SK-N-SH (cell line): ENCODE measurements at regions not wholly inside any gene's neighbourhood (a gene's known extent, or its start where the extent isn't known, plus 50 kb on each side); places are given as distances from the start of the nearest gene placed in this dataset.

Experiments used
- CTCF ChIA-PET: fragments of 300-600, 350-600 bp; formaldehyde crosslinking; extraction: SDS; loops from one replicate; lab custom pipeline; 2021; lab: Yijun Ruan, JAX
- POLR2A ChIA-PET: fragments of 350-600 bp; sonication (Branson Sonifier 250); formaldehyde crosslinking; extraction: SDS; loops from one replicate; lab custom pipeline; 2020; ENCODE audit warnings: antibody characterized with exemption, inconsistent platforms; lab: Yijun Ruan, JAX
- DNase-seq: peaks from one replicate; pipeline ENCODE4 v3.0.0; 2012
- H2AFZ ChIP-seq: fragments of 200-600 bp; sonication (generic); 2 replicates; pipeline ENCODE4 v1.8.1; 2016; ENCODE audit warnings: antibody characterized with exemption, mild to moderate bottlenecking, low read depth
- H3F3A ChIP-seq: fragments of 200-600 bp; sonication (generic); replicated peaks from 2 replicates; pipeline ENCODE3; 2016; ENCODE audit warnings: antibody characterized with exemption, mild to moderate bottlenecking; ENCODE audit not compliant: insufficient read depth
- H3K27ac ChIP-seq, 2 experiments: fragments of 200-500 bp in 1 of 2; fragments of 200-600 bp in 1 of 2; sonication (Bioruptor generic) in 1 of 2; sonication (generic), shearing (Covaris generic) in 1 of 2; 2 replicates each; pipeline versions ENCODE4 v1.5.1 to v1.6.1; 2014 to 2016; ENCODE audit warnings: low read depth in 2 of 2, inconsistent platforms in 1 of 2, low read length in 1 of 2, mild to moderate bottlenecking in 1 of 2, mixed read lengths in 1 of 2
- H3K27me3 ChIP-seq: fragments of 200-600 bp; sonication (generic), shearing (Covaris generic); 2 replicates; pipeline ENCODE4 v1.6.1; 2016; ENCODE audit warnings: mixed run types; ENCODE audit not compliant: insufficient read depth
- H3K36me3 ChIP-seq, 2 experiments: fragments of 200-500 bp in 1 of 2; fragments of 200-600 bp in 1 of 2; sonication (Bioruptor generic) in 1 of 2; sonication (generic) in 1 of 2; replicated peaks in 1 of 2; 2 replicates each; pipeline versions ENCODE3 to v1.5.1; 2014 to 2016; ENCODE audit warnings: low read length in 1 of 2, mild to moderate bottlenecking in 1 of 2; ENCODE audit not compliant: insufficient read depth in 2 of 2, control insufficient read depth in 1 of 2
- H3K4me1 ChIP-seq, 2 experiments: fragments of 200-500 bp in 1 of 2; fragments of 200-600 bp in 1 of 2; sonication (Bioruptor generic) in 1 of 2; sonication (generic), shearing (Covaris generic) in 1 of 2; 2 replicates each; pipeline versions ENCODE4 v1.5.1 to v1.6.1; 2014 to 2016; ENCODE audit warnings: low read depth in 1 of 2, low read length in 1 of 2, mixed run types in 1 of 2; ENCODE audit not compliant: insufficient read depth in 2 of 2, control insufficient read depth in 1 of 2
- H3K4me2 ChIP-seq: fragments of 200-600 bp; sonication (generic), shearing (Covaris generic); 2 replicates; pipeline ENCODE4 v1.6.1; 2017; ENCODE audit warnings: mixed run types
- H3K4me3 ChIP-seq, 2 experiments: fragments of 200-500 bp in 1 of 2; fragments of 200-600 bp in 1 of 2; sonication (Bioruptor generic) in 1 of 2; sonication (generic), shearing (Covaris generic) in 1 of 2; 2 replicates each; pipeline versions ENCODE4 v1.5.1 to v1.8.1; 2014 to 2016; ENCODE audit warnings: low read depth in 2 of 2, inconsistent platforms in 1 of 2, low read length in 1 of 2, mild to moderate bottlenecking in 1 of 2, mixed read lengths in 1 of 2, moderate library complexity in 1 of 2
- H3K79me2 ChIP-seq: fragments of 200-600 bp; sonication (generic); 2 replicates; pipeline ENCODE4 v1.8.1; 2017; ENCODE audit warnings: mild to moderate bottlenecking; ENCODE audit not compliant: insufficient read depth
- H3K9ac ChIP-seq: fragments of 200-600 bp; sonication (generic); 2 replicates; pipeline ENCODE4 v1.6.1; 2017; ENCODE audit warnings: mixed run types
- H3K9me2 ChIP-seq: fragments of 200-600 bp; sonication (generic); 2 replicates; pipeline ENCODE4 v1.6.1; 2017; ENCODE audit warnings: mixed run types
- H3K9me3 ChIP-seq: fragments of 200-600 bp; sonication (generic); 2 replicates; pipeline ENCODE4 v1.6.1; 2017; ENCODE audit warnings: mixed run types, mild to moderate bottlenecking, moderate library complexity
- H4K20me1 ChIP-seq: fragments of 200-600 bp; sonication (generic); 2 replicates; pipeline ENCODE4 v1.6.1; 2017; ENCODE audit warnings: mild to moderate bottlenecking, mixed run types; ENCODE audit not compliant: insufficient read depth
- CHD2 ChIP-seq: fragments of 150-350 bp; IDR thresholded peaks from 2 replicates; pipeline ENCODE4 v1.6.1; 2018; ENCODE audit warnings: low read length; ENCODE audit not compliant: partially characterized antibody
- CTCF ChIP-seq: fragments of 200-600 bp; sonication (generic); IDR thresholded peaks from 2 replicates; pipeline ENCODE4 v1.6.1; 2017; ENCODE audit warnings: antibody characterized with exemption, mild to moderate bottlenecking, moderate library complexity
- ELF1 ChIP-seq: IDR thresholded peaks from 2 replicates; pipeline ENCODE4 v1.4.0; 2012
- EP300 ChIP-seq, 2 experiments: IDR thresholded peaks; 2 replicates each; pipeline versions ENCODE4 v1.4.0 to v1.6.1; 2012; ENCODE audit warnings: borderline replicate concordance in 1 of 2, low read depth in 1 of 2, low read length in 1 of 2
- EZH2phosphoT487 ChIP-seq: fragments of 200-600 bp; sonication (generic); IDR thresholded peaks from 2 replicates; pipeline ENCODE4 v1.6.1; 2017; ENCODE audit warnings: low read depth, mixed run types, mild to moderate bottlenecking, antibody characterized with exemption, moderate library complexity, borderline replicate concordance
- GABPA ChIP-seq: IDR thresholded peaks from 2 replicates; pipeline ENCODE4 v1.4.0; 2012; ENCODE audit warnings: low read depth, mild to moderate bottlenecking
- GATA2 ChIP-seq: sonication (generic); formaldehyde crosslinking; IDR thresholded peaks from 2 replicates; pipeline ENCODE4 v1.5.0; 2020; ENCODE audit warnings: mild to moderate bottlenecking, missing genetic modification reagents
- JUND ChIP-seq: IDR thresholded peaks from 2 replicates; pipeline ENCODE4 v1.4.0; 2012
- MXI1 ChIP-seq: IDR thresholded peaks from 2 replicates; pipeline ENCODE4 v1.6.1; 2012; ENCODE audit warnings: mild to moderate bottlenecking, low read depth, low read length, improper control_type of control experiment
- NFIC ChIP-seq: IDR thresholded peaks from 2 replicates; pipeline ENCODE4 v1.4.0; 2012; ENCODE audit warnings: borderline replicate concordance
- PBX3 ChIP-seq: IDR thresholded peaks from 2 replicates; pipeline ENCODE4; 2012
- RCOR1 ChIP-seq: fragments of 150-350 bp; IDR thresholded peaks from 2 replicates; pipeline ENCODE4 v1.6.1; 2017; ENCODE audit warnings: antibody characterized with exemption, low read length
- RFX5 ChIP-seq: IDR thresholded peaks from 2 replicates; pipeline ENCODE4 v1.6.1; 2012; ENCODE audit warnings: mild to moderate bottlenecking, improper control_type of control experiment, low read length
- TAF1 ChIP-seq: IDR thresholded peaks from 2 replicates; pipeline ENCODE4 v1.6.1; 2012; ENCODE audit warnings: low read depth, mild to moderate bottlenecking, low read length, moderate library complexity, borderline replicate concordance
- YY1 ChIP-seq: IDR thresholded peaks from 2 replicates; pipeline ENCODE4 v1.4.0; 2012; ENCODE audit warnings: low read depth, mild to moderate bottlenecking
- WGBS: methylation state at CpG from one replicate; pipeline ENCODE4 v1.1.6; 2017; ENCODE audit warnings: low lambda C conversion rate; 5-methylcytosine and 5-hydroxymethylcytosine counted together
- TF ChIP-seq, protein P1 (sequence below): fragments of 150-350 bp; IDR thresholded peaks from 2 replicates; pipeline ENCODE4 v1.6.1; 2016; ENCODE audit warnings: mild to moderate bottlenecking, low read depth, low read length

DNA sequence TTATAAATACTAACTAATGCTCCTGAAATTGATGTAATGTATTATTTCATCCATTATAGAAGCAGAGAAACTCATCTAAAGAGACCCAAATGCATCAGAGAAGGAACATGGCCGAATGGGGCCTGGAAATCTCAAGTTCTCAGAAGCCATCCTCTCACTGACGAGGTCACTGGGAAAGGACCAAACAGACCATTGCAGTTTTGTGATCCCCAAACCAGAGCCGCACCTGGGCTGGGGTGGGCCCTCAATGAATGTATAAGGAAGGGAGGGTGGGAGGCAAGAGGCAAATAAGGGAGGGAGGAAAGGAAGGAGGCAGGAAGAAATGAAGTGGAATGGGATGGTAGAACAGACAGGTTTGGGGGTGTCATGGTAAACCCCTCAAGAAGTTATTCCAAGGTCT lies 245.3 kb upstream of the ID2 start:
- H3K9me2 ChIP-seq, result no peaks in the 10 kb centered on the region
- 71% methylated on average over 3 of the region's 3 CpGs for WGBS
- H3K4me3 ChIP-seq, result no peak overlapping the region
- no peaks in the 10 kb centered on the region for H3K79me2 ChIP-seq
- H3K9ac ChIP-seq, result no peak overlapping the region
- TF ChIP-seq JUND (no peak), PBX3 (no peak), EZH2phosphoT487 (no peak), YY1 (no peak), RCOR1 (no peak)
- peaks cover 0 to 4% of the 10 kb centered on the region in 2 experiments; a peak in 1 of 4 replicates for H3K4me1 ChIP-seq
- ChIA-PET CTCF (no interaction called here), POLR2A (no interaction called here)
- no peak overlapping the region for H3K4me2 ChIP-seq
- no peaks in the 10 kb centered on the region for H3K27me3 ChIP-seq
- H2AFZ ChIP-seq, result no peak overlapping the region
- H3F3A ChIP-seq, result no peaks in the 10 kb centered on the region
- H3K27ac ChIP-seq, result no peak overlapping the region
- H4K20me1 ChIP-seq, result no peaks in the 10 kb centered on the region
- no peaks in the 10 kb centered on the region for H3K36me3 ChIP-seq
- no peak for DNase-seq
- no peaks in the 10 kb centered on the region for H3K9me3 ChIP-seq

DNA sequence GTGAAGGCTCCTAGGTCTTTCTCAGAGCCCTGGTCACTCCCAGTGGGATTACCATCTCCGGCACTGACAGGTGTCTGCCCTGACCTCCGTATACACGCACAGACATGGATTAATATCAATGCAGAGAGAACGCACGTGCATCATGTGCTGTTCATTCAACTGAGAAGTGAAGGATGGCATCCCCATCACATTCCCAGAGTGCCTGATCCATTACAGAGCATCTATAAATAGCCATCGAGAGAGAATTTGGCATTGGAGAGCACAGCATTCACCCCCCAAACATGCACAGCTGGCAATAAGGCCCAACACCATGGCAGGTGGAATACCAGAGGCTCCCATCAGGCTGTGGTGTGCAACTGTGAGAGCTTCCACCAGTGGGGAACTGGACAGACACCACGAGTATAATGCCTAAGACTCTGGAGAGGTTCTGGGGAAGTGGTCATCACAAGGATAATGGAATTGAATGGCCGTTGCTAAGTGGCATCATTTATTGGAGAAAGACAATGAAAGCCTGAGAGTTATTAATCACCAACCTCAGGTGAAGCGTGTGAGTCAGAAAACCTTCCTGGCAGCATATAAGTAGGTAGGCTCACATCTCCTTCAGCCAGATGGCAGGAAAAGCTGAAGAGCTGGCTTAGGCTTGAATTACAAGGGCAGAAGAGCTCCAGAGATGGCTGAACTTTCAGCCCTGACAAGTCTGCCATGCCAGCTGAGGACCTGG lies 244.5 kb upstream of the ID2 start:
- no peaks in the 10 kb centered on the region for H3K36me3 ChIP-seq
- no peak overlapping the region for H2AFZ ChIP-seq
- H3K4me3 ChIP-seq, result no peak overlapping the region
- H4K20me1 ChIP-seq, result no peaks in the 10 kb centered on the region
- H3K4me1 ChIP-seq, result peaks cover 0 to 4% of the 10 kb centered on the region in 2 experiments; a peak in 1 of 4 replicates
- ChIA-PET POLR2A (no interaction called here), CTCF (no interaction called here)
- no peaks in the 10 kb centered on the region for H3K27me3 ChIP-seq
- H3K79me2 ChIP-seq, result no peaks in the 10 kb centered on the region
- WGBS, result 75% methylated on average over 9 of the region's 9 CpGs
- no peak for DNase-seq
- no peaks in the 10 kb centered on the region for H3K9me2 ChIP-seq
- no peak overlapping the region for H3K27ac ChIP-seq
- no peak for TF ChIP-seq CHD2
- no peak for TF ChIP-seq RFX5
- TF ChIP-seq JUND, result no peak
- no peak for TF ChIP-seq CTCF
- TF ChIP-seq, protein P1, sequence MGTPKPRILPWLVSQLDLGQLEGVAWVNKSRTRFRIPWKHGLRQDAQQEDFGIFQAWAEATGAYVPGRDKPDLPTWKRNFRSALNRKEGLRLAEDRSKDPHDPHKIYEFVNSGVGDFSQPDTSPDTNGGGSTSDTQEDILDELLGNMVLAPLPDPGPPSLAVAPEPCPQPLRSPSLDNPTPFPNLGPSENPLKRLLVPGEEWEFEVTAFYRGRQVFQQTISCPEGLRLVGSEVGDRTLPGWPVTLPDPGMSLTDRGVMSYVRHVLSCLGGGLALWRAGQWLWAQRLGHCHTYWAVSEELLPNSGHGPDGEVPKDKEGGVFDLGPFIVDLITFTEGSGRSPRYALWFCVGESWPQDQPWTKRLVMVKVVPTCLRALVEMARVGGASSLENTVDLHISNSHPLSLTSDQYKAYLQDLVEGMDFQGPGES, result no peak
- TF ChIP-seq TAF1, result no peak
- no peak for TF ChIP-seq ELF1
- no peak for TF ChIP-seq EP300 (IDR thresholded peaks at IDR 0.05; ENCODE audit: borderline replicate concordance in 1 of 2, low read depth in 1 of 2, low read length in 1 of 2)
- no peak for TF ChIP-seq GATA2 (CRISPR knock-in tag)
- no peak for TF ChIP-seq NFIC
- TF ChIP-seq MXI1, result no peak
- TF ChIP-seq GABPA, result no peak
- H3K9ac ChIP-seq, result no peak overlapping the region
- no peaks in the 10 kb centered on the region for H3K9me3 ChIP-seq
- H3K4me2 ChIP-seq, result no peak overlapping the region
- no peaks in the 10 kb centered on the region for H3F3A ChIP-seq
